Thoracic aorta (tissue), 2 donors: ENCODE measurements at regions not wholly inside any gene's neighbourhood (a gene's known extent, or its start where the extent isn't known, plus 50 kb on each side); places are given as distances from the start of the nearest gene placed in this dataset.
"Not testable (repeated sequence)": the region's sequence is repeated elsewhere in the genome, so short reads cannot be mapped to it uniquely, and the experiment has no call there.

Experiments
- ATAC-seq: fragments of 150-250 bp; one replicate; pipeline ENCODE4 v1.8.0; 2017; ENCODE audit warnings: low read depth; ENCODE audit not compliant: insufficient number of reproducible peaks, low FRiP score
- DNase-seq: peaks from one replicate; pipeline ENCODE4 v3.0.0-alpha.2; 2020; ENCODE audit warnings: low spot score
- H3K27ac ChIP-seq, 2 donors: fragments of 200-600 bp; sonication (generic); 1 replicate in 1 of 2; 2 replicates in 1 of 2; pipeline ENCODE4 v1.5.1; 2016; ENCODE audit warnings: mild to moderate bottlenecking in 2 of 2, moderate library complexity in 2 of 2
- H3K27me3 ChIP-seq: fragments of 200-600 bp; sonication (generic); replicated peaks from 2 replicates; pipeline ENCODE4 v1.6.0; 2016; ENCODE audit warnings: mild to moderate bottlenecking; ENCODE audit not compliant: insufficient read depth
- H3K36me3 ChIP-seq: fragments of 200-600 bp; sonication (generic); one replicate; pipeline ENCODE4 v1.5.1; 2016
- H3K4me1 ChIP-seq, 2 donors: fragments of 200-600 bp; sonication (generic); 1 replicate in 1 of 2; 2 replicates in 1 of 2; pipeline versions ENCODE4 v1.5.1 to v1.6.0; 2016; ENCODE audit warnings: low read depth in 2 of 2, mild to moderate bottlenecking in 1 of 2; ENCODE audit not compliant: control insufficient read depth in 1 of 2
- H3K4me3 ChIP-seq: fragments of 200-600 bp; sonication (generic); 2 replicates; pipeline ENCODE4 v1.5.1; 2016; ENCODE audit warnings: mild to moderate bottlenecking
- H3K9me3 ChIP-seq: fragments of 200-600 bp; sonication (generic); 2 replicates; pipeline ENCODE4 v1.5.1; 2016
- CTCF ChIP-seq: fragments of 200-600 bp; sonication (generic); IDR thresholded peaks from one replicate; pipeline ENCODE4 v1.5.1; 2019; ENCODE audit warnings: antibody characterized with exemption

GRCh38 chr5:136750224-136750862, 385.0 kb upstream of the TRPC7 start:
- no peak for TF ChIP-seq CTCF

GRCh38 chr5:136749016-136749415, 383.7 kb upstream of the TRPC7 start:
- H3K27me3 ChIP-seq, result no peaks in the 10 kb centered on the region
- no peak for DNase-seq
- no peak for TF ChIP-seq CTCF
- no peak overlapping the region for H3K4me3 ChIP-seq
- H3K4me1 ChIP-seq, result no peaks in the 10 kb centered on the region
- H3K36me3 ChIP-seq, result no peaks in the 10 kb centered on the region
- ATAC-seq, result no peak
- H3K9me3 ChIP-seq, result no peaks in the 10 kb centered on the region
- H3K27ac ChIP-seq, result no peak overlapping the region

More at GRCh38 chr5:136750224-136750862, 385.0 kb upstream of the TRPC7 start:
- Histone ChIP-seq H3K36me3 (no peaks in the 10 kb centered on the region), H3K4me3 (no peak overlapping the region), H3K4me1 (no peaks in the 10 kb centered on the region), H3K27me3 (no peaks in the 10 kb centered on the region), H3K27ac (no peak overlapping the region), H3K9me3 (no peaks in the 10 kb centered on the region)
- ATAC-seq (no peak), DNase-seq (no peak)

GRCh38 chr5:136743052-136743451, 377.7 kb upstream of the TRPC7 start:
- peaks cover 4% of the 10 kb centered on the region for H3K9me3 ChIP-seq
- no peaks in the 10 kb centered on the region for H3K27me3 ChIP-seq
- DNase-seq (no peak), ATAC-seq (no peak)
- no peak overlapping the region for H3K27ac ChIP-seq
- H3K4me3 ChIP-seq, result no peak overlapping the region
- no peaks in the 10 kb centered on the region for H3K4me1 ChIP-seq
- H3K36me3 ChIP-seq, result no peaks in the 10 kb centered on the region
- TF ChIP-seq CTCF, result no peak

DNA sequence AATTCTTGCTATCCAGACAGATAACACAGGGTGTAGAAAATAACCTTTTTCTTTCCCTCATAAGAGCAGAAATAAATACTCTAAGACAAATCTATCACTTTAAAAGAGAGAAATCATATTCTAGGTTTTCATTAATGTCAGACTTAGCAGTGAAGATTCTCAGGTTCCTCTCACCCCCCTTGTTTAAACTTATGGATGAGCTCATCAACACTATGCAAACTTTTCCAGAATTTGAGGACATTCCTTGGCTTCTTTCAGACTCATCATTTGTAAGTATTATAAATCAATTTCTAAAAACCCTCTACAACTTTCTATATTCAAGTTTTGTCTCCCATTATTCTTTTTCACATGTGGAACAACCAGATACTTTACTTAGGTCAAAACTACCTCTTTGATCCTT, 374.9 kb upstream of the TRPC7 start:
- no peak for ATAC-seq
- no peak overlapping the region for H3K27ac ChIP-seq
- H3K4me3 ChIP-seq, result no peak overlapping the region
- no peaks in the 10 kb centered on the region for H3K4me1 ChIP-seq
- TF ChIP-seq CTCF, result no peak
- DNase-seq, result no peak
- no peaks in the 10 kb centered on the region for H3K36me3 ChIP-seq
- H3K9me3 ChIP-seq, result peaks cover 4% of the 10 kb centered on the region
- H3K27me3 ChIP-seq, result no peaks in the 10 kb centered on the region

DNA sequence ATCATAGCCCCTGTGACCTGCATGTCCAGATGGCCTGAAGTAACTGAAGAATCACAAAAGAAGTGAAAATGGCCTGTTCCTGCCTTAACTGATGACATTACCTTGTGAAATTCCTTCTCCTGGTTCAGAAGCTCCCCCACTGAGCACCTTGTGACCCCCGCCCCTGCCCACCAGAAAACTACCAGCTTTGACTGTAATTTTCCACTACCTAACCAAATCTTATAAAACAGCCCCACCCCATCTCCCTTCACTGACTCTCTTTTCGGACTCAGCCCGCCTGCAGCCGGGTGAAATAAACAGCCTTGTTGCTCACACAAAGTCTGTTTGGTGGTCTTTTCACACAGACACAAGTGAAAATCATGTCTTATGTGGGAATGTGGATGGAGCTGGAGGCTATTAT, 373.9 kb upstream of the TRPC7 start:
- H3K4me1 ChIP-seq, ATAC-seq, H3K9me3 ChIP-seq, H3K36me3 ChIP-seq, H3K27me3 ChIP-seq, H3K4me3 ChIP-seq, H3K27ac ChIP-seq, DNase-seq: not testable (repeated sequence)

- no peaks in the 10 kb centered on the region for H3K36me3 ChIP-seq
- no peak for TF ChIP-seq CTCF
- H3K27me3 ChIP-seq, result no peaks in the 10 kb centered on the region
- no peaks in the 10 kb centered on the region for H3K4me1 ChIP-seq
- H3K9me3 ChIP-seq, result peaks cover 4% of the 10 kb centered on the region
- no peak overlapping the region for H3K4me3 ChIP-seq
- DNase-seq (no peak), ATAC-seq (no peak)
- H3K27ac ChIP-seq, result no peak overlapping the region
These were observed 373.5 kb upstream of the TRPC7 start for GRCh38 chr5:136738829-136739228.
